ENCODE measurements at regions not wholly inside any gene's neighbourhood (a gene's known extent, or its start where the extent isn't known, plus 50 kb on each side); places are given as distances from the start of the nearest gene placed in this dataset.
A peak's percentile ranks its signal among the peaks of the same experiment; 100 is the strongest.

DNA sequence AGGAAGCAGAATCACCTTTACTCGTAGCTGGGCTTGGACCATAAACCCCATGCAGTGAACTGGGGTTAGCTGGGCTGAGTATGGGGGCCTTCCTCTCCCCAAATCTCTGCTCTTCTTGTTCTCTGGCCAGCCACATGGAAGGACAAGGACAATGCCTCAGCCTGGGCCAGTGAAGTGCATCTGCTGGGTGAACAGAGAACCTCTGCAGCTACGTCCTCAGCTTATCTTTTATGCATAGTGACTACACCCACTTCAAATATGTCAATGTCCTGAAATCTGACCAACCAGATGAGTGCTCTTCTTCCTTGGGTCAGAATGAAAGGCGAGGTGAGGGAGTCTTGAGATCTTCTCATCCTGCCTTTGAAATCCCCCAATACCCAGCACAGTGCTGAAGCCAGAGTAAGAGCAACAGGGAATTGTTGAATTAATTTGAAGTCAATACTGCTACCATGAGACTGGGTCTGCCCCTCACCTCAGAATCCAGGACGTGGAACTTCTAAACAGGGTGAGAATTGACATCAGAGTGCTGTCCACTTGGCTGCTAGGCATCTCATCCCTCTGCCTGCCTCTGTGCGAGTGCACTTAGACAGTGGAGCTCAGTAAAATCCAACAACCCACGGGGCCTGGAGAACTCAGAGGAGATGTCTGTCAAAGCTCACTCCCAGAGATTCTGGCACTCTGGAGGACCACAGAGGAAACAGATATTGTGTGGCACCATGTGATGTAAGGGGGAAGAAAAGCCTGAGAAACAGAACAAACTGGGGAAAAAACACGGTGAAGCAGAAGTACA lies 99.0 kb downstream of the IER5 start:
- TF ChIP-seq, protein P1, sequence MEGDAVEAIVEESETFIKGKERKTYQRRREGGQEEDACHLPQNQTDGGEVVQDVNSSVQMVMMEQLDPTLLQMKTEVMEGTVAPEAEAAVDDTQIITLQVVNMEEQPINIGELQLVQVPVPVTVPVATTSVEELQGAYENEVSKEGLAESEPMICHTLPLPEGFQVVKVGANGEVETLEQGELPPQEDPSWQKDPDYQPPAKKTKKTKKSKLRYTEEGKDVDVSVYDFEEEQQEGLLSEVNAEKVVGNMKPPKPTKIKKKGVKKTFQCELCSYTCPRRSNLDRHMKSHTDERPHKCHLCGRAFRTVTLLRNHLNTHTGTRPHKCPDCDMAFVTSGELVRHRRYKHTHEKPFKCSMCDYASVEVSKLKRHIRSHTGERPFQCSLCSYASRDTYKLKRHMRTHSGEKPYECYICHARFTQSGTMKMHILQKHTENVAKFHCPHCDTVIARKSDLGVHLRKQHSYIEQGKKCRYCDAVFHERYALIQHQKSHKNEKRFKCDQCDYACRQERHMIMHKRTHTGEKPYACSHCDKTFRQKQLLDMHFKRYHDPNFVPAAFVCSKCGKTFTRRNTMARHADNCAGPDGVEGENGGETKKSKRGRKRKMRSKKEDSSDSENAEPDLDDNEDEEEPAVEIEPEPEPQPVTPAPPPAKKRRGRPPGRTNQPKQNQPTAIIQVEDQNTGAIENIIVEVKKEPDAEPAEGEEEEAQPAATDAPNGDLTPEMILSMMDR (IDR thresholded peaks at IDR 0.05; ENCODE audit: low read length, missing control alignments) = no peak
- DNase-seq (ENCODE audit: low read depth) = no peak
- no peak overlapping the region for H3K4me3 ChIP-seq (replicated peaks; ENCODE audit: low read depth, low read length)

DNA sequence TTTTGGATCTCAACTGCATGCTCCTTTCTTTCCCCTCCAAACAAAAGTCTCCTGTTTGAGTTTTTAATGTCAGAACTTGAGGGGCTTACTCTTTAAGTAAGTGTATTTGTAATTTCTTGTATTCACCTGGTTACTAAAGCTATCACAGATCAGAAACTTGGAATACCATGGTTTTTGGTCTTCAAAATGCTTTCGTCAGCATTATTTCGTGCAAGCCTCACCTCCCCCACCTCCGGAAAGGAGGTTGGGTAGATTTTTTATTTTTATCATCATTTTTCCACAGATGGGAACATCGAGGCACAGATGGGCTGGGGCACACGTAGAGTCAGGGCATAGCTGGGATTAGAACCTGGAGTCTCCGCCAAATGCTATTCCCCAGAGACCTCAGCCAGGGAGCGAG lies 100.7 kb downstream of the IER5 start:
- TF ChIP-seq, protein P1 (IDR thresholded peaks at IDR 0.05; ENCODE audit: low read length, missing control alignments) = no peak
- no peak overlapping the region for H3K4me3 ChIP-seq (replicated peaks; ENCODE audit: low read depth, low read length)
- DNase-seq (ENCODE audit: low read depth) = no peak

DNA sequence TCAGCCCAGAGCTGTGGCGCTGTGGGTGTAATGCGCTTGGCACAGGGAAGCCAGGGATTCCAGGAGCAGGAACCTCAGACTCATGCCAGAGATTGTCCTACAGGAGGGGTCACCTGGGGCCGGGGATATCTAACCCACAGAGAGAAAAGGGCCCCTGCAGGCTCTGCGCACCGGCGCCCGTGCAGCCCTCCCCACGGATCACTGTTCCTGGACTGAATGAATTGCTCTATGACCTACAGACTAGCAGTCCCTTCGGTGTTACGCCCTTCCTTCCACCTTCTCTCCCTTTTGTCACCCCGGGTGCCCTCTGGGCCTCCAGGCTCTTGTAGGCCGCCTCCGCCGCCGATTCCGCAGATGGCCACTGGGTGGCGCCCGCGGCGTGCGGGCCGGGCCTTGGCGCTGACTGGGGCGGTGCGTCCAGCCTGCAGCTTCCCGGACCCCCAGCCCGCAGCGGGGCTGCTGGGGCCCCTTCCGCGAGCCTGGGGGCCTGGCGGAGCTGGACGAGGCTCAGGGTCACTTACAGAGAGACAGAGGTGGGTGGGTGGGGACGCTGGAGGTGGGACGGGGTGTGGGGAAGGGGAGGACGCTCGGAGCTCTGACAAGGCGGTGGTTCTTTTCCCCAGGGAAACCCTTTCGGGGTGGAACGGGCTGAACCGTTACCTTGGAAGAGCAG lies 101.3 kb downstream of the IER5 start:
- TF ChIP-seq, protein P1 (IDR thresholded peaks at IDR 0.05; ENCODE audit: low read length, missing control alignments) = peak; percentile 69
- peak overlapping the region; percentile 30 for H3K4me3 ChIP-seq (replicated peaks; ENCODE audit: low read depth, low read length)
- DNase-seq (ENCODE audit: low read depth) = peak; percentile 61

DNA sequence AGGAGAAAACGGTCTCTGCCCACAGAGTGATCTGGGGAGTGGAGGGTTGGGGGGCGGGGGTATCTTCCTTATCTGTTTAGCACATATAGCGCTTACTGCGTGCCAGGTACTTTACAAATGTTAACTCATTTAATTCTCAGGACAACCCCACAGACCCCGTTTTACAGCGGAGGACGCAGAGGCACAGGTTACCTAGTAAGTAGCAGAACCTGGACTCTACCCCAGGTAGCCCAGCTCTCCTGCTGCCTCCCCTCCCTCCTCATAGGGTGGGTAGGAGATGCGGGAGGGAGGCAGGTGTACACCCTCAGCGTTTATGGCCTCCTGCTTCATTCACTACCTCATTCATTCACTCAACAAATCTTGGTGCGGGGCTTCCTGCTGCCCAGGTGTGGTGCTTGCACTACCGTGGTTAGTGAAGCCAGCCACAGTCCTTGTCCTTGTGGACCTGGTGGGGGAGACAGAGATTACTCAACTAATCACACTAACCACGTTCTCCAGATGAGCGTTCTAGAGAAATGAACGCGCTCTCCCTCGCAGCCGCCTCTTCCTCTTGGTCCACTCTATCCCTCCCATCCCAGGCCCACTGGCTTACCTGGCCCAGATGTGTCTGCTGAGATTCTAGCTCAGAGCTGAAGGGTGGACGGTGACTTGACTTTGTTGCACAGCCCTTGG lies 102.0 kb downstream of the IER5 start:
- DNase-seq (ENCODE audit: low read depth) = no peak
- no peak overlapping the region for H3K4me3 ChIP-seq (replicated peaks; ENCODE audit: low read depth, low read length)
- TF ChIP-seq, protein P1 (IDR thresholded peaks at IDR 0.05; ENCODE audit: low read length, missing control alignments) = no peak

DNA sequence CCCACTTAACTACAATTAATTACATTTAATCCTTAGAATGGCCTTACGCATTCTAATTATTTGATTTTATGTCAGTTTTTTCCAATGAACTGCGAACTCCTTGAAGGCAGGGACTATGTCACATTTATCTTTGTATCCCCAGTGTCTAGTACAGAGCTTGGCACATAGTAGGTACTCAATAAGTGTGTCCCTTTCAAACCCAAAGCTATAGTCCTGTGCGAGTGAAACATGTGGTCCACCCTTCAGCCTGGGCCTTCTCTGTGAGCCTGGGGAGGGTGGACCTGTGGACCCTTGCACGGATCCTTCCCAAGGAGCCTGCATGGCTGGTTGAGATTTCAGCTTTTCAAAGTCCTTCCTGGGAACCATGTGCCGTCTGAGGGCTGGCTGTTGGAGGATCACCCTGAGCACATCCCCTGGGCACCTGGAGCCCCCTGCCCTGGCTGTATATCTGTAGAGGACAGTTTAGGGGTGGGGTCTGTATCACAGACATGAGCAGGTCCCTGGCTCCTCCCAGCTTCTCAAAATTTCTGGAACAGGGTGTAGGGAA lies 103.1 kb downstream of the IER5 start:
- TF ChIP-seq, protein P1 (IDR thresholded peaks at IDR 0.05; ENCODE audit: low read length, missing control alignments) = no peak
- DNase-seq (ENCODE audit: low read depth) = no peak
- no peak overlapping the region for H3K4me3 ChIP-seq (replicated peaks; ENCODE audit: low read depth, low read length)

DNA sequence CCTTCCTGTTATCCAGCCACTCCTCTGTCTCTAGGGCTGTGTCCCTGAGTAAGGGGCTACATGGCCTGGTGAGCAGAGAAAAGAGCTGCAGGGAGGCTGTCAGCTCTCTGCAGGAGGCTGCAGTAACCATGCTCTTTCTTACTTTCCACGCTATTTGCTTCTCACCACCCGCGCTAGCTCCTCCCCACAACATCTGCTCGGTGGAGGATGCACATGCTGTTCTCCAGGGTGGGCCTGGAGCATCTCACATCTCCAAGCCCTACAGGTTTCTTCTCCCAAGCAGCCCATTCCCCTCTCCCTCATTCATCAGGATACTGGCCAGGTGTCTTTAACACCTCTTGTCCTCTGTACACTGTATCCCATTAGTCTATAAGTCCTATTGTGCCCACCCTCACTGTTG lies 103.8 kb downstream of the IER5 start:
- no peak overlapping the region for H3K4me3 ChIP-seq (replicated peaks; ENCODE audit: low read depth, low read length)
- no peak for DNase-seq (ENCODE audit: low read depth)
- TF ChIP-seq, protein P1 (IDR thresholded peaks at IDR 0.05; ENCODE audit: low read length, missing control alignments) = no peak
